Ecto neural progenitor cell (in vitro differentiated cells): ENCODE measurements at regions not wholly inside any gene's neighbourhood (a gene's known extent, or its start where the extent isn't known, plus 50 kb on each side); places are given as distances from the start of the nearest gene placed in this dataset.

ENCODE experiments used
- DNase-seq: peaks from one replicate; pipeline ENCODE4 v3.0.0-alpha.2; 2018; ENCODE audit warnings: low spot score

DNA sequence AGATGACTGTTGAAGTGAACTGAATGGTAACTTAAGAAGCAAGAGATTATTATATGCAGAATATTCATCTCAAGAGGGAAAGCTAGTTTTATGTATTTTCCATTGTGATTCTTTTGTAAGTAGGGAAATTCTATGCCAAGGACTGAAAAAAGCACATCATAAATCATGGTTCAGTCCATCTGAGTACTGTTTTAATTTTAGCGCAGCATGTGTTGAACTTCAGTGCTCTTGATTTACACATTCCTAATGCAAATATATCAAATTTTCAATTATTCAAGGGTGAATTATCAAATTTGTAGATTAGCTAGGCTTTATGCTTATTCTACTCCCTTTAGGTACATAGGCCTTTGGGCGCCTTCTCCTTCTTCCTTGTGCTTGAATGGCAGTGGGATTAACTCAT is 50.3 kb upstream of the TCF12 start:
- DNase-seq = no peak

DNA sequence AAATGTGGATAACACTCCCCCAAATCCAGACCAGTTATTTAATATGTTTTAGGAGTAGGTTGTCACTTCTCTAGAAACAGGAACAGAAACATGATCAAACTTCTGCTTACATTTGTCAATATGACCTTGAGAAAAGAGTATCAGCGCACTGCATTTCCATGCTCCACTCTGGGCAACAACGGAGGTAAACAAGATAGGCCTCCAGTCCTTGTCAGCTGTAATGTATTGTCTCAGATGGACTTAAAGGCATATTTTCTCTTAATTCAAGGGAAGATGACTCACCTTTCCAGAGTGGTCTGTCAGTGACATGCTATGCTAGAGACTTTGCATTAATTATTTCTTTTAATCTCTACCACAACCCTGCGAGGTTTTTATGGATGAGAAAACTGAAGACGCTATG is 51.6 kb upstream of the TCF12 start:
- no peak for DNase-seq

DNA sequence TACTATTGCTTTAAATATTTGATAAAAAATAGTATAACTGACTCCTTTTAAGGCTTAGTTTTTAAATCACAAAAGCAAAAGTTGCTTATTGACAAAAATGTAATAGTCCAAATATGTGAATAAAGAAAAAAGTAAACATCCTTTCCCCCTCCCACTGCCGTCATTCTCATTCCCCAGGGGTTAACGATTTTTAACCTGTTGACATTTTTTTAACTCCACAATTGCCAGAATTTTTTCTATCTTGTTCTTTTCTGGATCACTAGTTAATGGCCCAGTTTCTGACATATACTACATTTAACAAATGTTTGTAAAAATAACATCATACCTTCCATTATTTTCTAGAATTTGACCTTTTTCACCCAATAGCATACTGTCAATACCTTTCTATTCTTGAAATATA is 60.6 kb upstream of the TCF12 start:
- no peak for DNase-seq

DNA sequence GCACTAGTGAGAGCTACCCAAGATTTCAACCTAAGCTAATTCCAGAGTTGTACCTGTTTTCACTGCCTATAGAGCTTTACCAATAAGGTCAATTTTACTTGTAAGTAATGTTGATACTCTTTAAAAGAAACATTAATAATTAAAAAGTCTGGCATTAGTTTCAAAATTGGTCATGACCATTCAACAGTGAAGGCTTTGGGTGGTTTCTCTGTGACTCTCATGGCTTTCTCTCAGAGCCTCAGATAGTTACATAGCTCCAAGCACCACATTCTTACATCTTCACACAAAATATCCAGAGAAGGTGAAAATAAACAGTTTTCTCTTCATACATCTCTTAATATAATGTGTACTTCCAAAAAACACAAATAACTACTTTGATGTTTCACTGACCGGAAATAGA is 61.5 kb upstream of the TCF12 start:
- no peak for DNase-seq

- DNase-seq = no peak
Observed at GRCh38 chr15:56844892-56845291, 73.6 kb upstream of the TCF12 start.

DNA sequence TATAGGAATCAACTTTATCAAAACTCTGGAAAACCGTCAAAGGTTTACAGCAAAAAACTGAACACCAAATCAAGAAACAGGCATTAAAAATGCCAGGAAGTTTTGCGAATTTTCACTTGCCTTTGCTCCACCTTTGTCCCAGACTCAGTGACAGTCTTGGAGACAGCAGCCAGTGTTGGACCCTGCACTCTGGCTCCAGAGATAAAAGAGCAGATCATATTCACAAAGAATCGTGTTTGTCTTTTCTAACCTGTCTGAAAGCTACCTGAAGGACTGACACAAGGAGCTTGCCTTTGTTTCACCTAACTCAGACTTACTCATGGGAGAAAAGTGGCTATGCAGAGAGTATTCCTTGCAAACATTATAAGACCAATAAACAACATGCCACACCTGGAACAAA is 74.0 kb upstream of the TCF12 start:
- DNase-seq = no peak

GRCh38 chr15:56839641-56840040 is 78.8 kb upstream of the TCF12 start:
- DNase-seq = no peak

DNA sequence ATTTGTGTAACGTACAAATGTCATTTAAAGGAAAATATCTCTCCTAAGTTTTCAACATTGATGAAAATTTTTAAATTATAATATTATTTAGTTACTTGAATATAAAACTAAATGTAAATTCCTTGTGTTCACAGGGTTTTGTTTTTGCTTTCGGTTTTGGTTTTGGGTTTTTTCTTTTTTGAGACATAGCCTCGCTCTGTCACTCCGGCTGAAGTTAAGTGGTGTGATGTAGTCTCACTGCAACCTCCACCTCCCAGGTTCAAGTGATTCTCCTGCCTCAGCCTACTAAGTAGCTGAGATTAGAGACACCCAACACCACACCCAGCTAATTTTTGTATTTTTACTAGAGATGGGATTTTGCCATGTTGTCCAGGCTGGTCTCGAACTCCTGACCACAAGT is 79.3 kb upstream of the TCF12 start:
- no peak for DNase-seq

- no peak for DNase-seq
Observed at GRCh38 chr15:56838085-56838484, 80.4 kb upstream of the TCF12 start.

GRCh38 chr15:56837273-56837672 is 81.2 kb upstream of the TCF12 start:
- DNase-seq = no peak

- no peak for DNase-seq
Observed at GRCh38 chr15:56835718-56836171, 82.7 kb upstream of the TCF12 start.

- DNase-seq = no peak
Observed at GRCh38 chr15:56832125-56832524, 86.3 kb upstream of the TCF12 start.

DNA sequence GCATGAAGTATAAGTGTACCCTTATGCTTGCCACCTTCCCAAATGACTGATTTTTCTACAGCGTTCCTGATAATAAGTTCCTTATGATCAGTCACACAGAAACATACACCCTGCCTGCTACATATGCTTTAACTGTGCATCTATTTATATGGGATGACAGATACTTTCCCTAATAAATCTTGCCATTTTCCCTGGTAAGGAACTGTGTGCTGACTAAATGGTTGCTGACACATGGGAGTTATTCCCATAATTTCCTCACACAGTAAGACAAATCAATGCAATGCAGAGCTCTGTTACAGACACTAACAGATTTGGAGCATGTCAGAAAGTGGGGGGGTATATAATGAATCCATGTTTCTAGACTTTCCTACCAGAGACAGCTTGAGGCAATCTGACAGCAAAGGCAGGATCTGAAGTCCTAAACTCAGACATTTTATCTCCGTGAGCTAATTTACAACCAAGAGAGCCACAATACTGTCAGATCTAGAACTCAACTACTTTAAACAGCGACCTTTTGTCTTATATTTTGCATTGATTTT is 86.9 kb upstream of the TCF12 start:
- no peak for DNase-seq

DNA sequence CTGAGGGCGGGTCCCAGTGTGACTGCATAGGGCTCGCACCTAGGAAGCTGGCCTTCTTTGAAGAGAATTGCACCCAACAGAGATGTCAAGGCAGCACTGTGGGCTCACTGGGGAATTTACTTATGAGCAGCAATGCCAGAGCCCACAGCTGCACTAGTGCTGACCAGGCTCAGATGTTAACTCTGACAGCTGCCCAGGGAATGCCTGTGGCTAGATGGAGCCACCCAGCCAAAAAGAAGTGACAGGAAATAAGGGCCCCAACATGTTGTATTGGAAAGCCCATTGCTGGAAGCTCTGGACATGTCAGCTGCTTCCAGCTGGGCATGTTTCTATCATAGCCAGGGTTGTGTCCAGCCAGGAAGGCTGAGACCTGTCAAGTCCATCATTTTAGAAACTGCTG is 90.9 kb upstream of the ZNF280D start:
- DNase-seq = no peak

DNA sequence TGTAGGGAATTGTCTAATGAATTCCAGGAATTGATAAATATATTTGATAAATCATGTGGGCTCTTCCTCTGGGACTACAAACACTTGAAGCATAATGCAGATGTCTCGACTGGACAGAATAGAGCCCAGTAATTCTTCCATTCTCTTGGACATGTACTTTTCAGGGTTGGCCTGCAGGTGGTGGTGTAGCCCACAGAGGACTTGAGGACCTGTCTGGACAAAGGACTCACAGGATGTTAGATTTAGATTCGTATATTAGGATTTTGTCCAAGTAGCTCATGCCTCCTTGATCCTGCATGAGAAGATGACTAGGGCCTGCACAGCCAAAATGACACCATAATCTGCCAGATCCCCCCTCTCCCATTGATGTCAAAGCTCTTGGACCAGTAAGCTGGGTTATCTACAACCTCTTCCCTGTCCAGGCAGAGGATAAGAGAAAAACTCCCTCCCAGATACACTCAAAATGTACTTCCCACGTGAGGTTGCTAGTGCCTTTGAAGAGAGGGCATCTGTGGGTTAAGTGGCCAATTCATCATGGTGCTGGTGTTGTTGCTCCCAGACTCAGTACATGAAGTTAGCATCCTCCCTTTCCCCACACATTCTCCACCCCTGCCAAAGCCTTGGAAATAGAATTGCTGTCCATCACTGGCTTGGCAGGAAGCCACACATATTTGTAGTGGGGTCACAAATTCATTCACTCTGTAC is 88.6 kb upstream of the ZNF280D start:
- peak; percentile 56 for DNase-seq

DNA sequence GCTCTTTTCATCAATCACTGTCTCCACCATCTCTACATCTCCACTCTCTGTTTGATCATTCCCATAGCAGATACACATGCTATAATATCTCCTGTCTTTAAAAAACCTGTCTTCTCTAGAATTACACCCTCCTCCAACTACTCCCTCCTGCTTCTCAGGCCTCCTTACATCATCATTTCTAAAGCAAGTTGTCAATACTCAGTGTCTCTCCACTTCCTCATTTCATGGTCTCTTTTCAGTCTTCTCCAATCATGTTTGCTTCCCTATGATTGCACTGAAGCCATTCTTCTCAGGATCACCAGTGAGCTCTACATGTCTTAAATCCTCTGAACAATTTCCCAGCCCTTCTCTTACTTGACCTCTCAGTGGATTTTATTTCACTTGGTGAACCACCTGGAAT is 87.0 kb upstream of the ZNF280D start:
- DNase-seq = no peak

GRCh38 chr15:56817321-56818080 is 84.2 kb upstream of the ZNF280D start:
- DNase-seq = no peak

DNA sequence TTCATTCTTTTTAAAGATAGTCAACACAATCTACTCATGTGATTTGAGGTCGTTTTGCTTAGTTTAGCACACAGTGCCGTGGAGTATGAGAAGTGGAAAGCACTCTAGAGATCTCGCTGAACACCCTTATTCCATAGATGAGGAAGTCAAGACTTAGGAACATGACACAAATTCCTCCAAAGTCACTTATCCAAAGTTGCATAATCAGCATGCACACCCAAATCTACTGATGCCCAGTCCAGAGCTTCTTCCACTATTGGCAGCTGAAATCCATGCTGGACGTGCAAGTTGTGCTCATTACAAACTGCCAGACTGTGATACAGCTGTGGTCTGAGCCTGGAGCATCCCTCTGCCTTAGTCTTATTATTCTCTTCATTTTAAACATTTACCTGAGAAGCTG is 83.5 kb upstream of the ZNF280D start:
- no peak for DNase-seq

DNA sequence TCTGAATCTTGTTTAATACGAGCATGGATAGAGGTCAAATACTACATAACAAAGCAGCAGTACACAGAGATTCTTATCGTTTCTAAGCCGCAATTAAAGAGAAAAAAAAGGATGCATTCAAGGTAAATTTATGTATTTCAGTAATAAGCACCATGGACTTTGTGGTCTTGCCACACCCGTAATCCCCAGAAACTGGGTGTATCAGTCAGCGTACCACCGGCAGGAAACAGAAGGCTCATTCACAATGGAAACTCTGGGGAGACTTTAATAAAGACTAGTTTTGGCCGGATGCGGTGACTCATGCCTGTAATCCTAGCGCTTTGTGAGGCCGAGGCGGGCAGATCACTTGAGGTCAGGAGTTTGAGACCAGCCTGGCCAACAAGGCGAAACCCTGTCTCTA is 81.9 kb upstream of the ZNF280D start:
- DNase-seq = no peak

GRCh38 chr15:56814429-56814828 is 81.1 kb upstream of the ZNF280D start:
- DNase-seq = no peak

- no peak for DNase-seq
Observed at GRCh38 chr15:56813995-56814394, 80.7 kb upstream of the ZNF280D start.

DNA sequence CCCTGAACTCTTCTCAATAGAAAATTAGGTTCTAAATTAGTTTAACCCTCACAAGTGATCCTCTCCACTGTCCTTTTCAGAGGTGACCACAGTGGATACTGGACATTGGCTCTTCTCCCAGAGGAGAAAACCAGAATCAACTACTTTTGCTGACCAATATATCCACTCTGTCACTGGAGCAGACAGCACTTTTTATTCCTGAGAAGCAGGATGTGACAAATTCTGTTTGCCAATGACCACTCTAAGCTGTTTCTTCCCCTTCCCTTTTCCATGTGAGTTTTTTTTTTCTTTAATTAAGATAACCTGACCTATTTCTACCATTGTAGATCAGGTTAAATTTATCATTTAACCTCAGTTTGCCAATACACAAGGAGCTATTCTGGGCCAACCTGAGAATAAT is 79.7 kb upstream of the ZNF280D start:
- DNase-seq = no peak

DNA sequence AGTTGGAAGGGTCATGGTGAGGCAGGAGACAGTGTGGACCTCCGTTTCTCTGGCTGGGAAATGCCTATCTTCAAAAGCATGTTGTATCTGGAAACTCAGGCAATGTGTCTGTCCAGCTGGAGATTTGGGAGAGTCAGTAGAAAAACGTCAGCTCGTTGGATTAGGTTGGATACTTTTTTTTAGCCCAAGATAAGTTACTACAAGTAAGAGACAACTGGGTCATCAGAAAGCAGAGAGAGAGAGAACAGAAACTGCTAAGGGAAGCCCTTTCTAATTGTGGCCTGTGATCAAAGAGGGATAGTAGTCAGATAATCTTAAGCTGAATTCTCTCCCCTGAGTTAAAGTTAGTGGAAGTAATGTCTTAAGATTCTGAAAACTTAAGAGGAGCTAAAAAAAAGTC is 78.9 kb upstream of the ZNF280D start:
- DNase-seq = no peak

DNA sequence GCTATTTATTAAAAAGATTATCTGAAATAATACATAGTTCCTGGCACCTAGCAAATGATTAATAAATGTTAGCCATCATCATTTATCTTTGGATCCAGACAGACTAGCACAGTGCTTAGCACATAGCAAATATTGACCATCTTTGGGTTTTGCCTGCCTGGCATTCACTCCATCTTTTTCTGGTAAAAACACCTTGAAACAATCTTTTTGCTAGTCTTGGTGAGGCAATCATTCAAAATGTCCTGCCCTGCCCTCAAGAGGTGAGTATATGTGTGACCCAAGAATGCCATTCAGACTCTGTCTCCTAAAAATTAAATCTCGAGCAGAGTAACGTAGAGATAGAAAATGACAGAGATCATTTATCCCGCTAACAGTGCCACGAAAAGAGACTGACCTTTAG is 78.3 kb upstream of the ZNF280D start:
- DNase-seq = no peak
